ENCODE measurements at regions not wholly inside any gene's neighbourhood (a gene's known extent, or its start where the extent isn't known, plus 50 kb on each side); places are given as distances from the start of the nearest gene placed in this dataset.

- no peak for DNase-seq (ENCODE audit: low read depth in 2 of 2)
Observed at GRCh38 chr2:120953066-120953756, 217.5 kb downstream of the GLI2 start.

- no peak for DNase-seq (ENCODE audit: low read depth in 2 of 2)
Observed at GRCh38 chr2:120953843-120954584, 218.3 kb downstream of the GLI2 start.

DNA sequence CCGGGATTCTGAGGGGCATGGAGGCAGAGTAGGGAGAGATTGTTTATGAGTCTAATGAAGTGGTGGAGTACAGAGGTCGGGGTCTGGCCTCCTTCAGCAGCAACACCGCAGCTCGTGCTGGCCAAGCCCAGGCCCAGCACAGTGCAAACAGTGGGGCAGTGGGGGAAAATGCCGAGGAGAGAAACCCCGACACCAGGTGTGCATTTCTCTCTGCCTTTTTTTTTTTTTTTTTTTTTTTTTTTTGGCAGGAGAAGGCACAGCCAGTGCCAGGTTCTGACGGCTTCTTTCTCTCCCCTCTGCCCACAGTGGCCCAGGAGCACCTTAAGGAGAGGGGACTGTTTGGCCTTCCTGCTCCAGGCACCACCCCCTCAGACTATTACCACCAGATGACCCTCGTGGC, 219.3 kb downstream of the GLI2 start:
- no peak for DNase-seq (ENCODE audit: low read depth in 2 of 2)

DNA sequence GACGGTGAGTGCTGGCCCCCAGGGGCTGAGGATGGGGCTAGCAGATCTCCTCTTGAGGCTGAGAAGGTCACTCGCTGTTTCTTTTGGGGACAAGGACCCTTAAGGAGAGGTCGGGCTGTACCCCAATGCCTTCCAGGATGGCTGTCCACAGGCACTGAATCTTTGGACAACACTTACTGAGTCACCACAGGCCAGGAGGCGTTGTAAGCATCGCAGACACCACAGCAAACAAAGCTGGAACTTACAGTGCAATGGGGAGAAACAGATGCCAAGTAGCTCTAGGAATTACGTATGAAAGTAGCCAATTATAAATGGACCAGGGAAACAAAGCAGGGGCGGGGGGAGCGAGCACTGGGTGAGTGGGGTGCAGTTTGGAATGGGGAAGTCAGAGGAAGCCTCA, 219.8 kb downstream of the GLI2 start:
- DNase-seq (ENCODE audit: low read depth in 2 of 2): no peak

DNA sequence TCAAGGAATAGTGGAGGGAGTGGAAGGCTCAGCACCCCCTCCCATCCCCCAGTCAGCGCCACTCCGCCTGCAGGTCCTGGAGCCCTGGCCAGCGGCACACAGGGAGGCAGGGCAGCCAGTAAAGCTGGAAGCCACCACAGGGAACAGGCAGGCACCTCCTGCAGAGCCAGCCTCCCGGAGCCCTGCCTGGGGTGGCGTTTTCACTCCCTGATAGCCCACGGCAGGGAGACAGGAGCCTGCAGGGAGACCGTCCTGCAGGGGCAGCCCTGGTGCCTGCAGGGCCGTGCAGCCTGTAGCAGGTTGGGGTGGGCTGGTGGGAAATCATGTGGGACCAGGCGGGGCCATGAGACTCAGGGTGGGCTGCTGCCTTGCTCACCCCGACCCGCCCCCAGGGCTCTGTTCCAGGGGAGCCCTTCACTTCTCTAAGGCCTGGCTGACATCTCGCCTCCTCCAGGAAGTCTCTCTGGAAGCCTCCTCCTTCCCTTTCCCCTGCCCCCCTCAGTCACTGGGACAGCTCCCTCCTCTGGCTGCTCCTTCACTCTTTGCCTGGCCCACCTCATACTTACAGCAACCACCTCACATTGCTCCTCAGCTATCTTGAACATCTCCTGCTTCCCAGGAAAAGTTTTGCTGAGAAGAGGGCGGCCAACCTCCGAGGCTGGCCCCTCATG, 221.0 kb downstream of the GLI2 start:
- no peak for DNase-seq (ENCODE audit: low read depth in 2 of 2)

DNA sequence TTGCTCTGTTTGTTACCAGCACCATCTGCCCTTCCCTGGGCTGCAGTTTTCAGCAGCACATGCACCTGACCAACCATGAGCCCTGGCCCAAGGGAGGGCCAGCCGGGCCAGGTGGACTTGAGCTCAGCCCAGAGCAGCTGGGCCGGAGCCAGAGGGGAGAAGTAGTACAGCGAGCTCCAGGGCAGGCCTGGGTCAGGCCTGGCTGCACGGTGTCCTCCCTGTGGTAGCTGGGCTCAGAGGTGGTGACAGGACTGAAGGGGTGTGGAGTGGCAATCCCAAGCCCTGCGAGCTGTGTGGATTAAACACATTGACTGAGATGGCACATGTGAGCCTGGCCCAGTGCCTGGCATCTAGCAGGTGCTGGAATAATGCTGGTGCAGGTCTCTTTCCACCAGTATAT, 222.2 kb downstream of the GLI2 start:
- no peak for DNase-seq (ENCODE audit: low read depth in 2 of 2)

GRCh38 chr2:120958623-120959366, 223.1 kb downstream of the GLI2 start:
- DNase-seq (ENCODE audit: low read depth in 2 of 2): no peak

DNA sequence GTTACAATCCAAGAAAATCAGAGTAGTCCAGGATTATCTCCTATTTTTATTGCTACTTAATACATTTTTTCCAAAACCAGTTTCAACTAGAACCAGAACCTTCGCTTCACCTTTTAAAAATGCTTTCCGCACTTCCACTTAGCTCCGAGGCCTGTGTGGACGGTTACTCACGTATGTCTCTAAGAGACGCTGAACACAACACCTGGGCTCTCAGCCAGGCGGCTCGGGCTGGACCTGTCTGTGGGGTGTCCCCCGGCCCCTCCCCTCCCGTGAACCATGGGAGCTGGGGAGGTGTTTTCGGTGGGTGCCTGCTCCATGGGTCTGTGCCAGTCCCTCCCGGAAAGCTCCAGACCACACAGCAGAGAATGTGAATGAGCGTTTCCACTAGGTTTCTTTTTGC, 223.8 kb downstream of the GLI2 start:
- no peak for DNase-seq (ENCODE audit: low read depth in 2 of 2)

DNA sequence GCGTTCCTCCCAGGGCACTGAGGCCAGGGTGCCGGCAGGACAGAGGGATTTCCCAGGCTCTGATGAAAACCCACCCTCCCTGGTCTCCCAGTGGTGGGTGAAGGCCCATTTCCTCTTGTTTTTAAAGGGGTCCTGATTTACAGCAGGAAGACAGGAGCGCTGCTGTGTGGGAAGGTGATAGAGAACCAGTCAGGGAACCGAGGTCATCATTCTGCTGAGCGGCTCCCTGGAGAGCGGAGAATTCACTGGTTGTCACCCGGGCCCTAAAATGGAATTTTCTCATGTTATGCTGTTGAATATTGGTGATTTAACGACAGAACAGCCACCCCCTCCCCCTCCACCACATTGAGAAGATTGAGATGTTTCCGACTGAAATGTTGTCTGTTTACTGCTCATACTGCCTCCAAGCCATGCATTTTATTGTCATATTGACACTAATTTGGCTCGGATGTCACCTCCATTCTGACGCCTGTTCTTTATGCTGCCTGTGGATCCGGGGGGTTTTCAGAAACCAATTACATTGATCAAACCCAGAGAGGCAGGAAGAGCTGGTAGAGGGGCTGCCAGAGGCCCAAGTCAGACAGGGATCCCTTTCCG, 225.2 kb downstream of the GLI2 start:
- DNase-seq (ENCODE audit: low read depth in 2 of 2): no peak

- no peak for DNase-seq (ENCODE audit: low read depth in 2 of 2)
Observed at GRCh38 chr2:120961396-120961795, 225.7 kb downstream of the GLI2 start.

- no peak for DNase-seq (ENCODE audit: low read depth in 2 of 2)
Observed at GRCh38 chr2:120963997-120964705, 228.5 kb downstream of the GLI2 start.

DNA sequence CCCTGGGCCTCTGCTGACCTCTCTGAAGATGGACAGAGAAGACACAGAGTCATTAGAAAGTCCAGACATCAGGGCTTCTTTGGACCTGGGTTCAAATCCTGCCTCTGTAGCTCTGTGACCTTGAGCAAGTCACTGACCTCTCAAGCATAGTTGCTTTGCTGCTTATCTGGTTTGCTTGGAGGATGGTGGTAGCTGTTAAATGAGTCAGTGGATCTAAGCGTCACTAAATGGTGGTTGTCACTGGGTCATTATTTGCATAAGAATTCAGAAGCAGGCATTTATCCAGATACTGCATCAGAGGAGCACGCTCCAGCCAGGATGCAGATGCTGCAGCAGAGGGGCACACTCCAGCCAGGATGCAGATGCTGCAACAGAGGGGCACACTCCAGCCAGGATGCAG, 229.2 kb downstream of the GLI2 start:
- DNase-seq (ENCODE audit: low read depth in 2 of 2): no peak

DNA sequence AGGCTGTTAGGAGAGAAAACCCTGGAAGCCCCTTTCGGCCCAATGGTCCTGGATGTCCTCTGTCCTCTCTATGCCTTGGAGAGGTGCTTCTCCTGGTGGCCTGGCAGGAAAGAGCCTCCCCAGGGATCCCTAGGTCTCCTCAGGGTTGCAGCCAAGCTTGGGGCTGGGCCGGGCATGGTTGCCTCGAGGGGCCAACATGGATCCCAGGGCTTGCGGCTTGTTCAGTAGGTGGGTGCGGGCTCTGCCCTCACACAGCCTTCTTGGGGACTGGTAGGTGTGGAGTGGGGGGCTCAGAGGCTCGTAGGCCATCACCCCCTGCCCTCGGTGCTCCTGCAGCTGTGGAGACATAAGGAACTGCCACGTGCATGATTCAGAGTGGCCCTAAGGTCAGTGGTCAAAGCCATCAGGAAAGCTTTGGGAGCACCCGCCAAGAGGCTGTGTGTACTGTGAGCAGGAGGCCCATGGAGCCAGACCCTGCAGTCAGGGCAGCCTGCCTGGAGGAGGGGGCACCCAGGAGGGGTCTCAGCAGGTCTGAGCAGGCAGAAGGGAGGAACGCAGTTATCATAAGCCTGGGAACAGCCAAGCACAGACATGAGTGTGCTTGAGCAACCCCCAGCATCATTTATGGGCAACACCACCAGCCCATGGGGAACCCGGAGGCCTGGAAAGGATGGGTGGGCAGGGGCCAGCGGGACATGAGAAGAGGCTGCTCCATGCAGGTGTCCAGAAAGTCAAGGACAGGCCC, 231.0 kb downstream of the GLI2 start:
- DNase-seq (ENCODE audit: low read depth in 2 of 2): no peak

GRCh38 chr2:120968307-120969015, 232.8 kb downstream of the GLI2 start:
- no peak for DNase-seq (ENCODE audit: low read depth in 2 of 2)

- DNase-seq (ENCODE audit: low read depth in 2 of 2): no peak
Observed at GRCh38 chr2:120969613-120970355, 234.1 kb downstream of the GLI2 start.

DNA sequence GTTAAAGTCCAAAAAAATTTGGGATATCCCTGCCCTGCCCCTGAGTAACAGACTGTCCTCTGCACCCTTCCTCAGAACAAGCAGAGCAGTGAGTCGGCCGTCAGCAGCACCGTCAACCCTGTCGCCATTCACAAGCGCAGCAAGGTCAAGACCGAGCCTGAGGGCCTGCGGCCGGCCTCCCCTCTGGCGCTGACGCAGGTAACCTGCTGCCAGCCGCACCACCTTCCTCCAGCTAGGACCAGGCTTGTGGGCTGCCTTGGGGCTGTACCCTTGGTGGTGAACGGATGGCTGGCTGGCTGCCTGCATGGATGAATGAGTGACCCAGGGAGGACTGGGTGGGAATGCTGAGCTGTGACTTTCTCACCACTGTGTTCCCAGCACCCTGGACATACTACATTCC, 236.2 kb downstream of the GLI2 start:
- no peak for DNase-seq (ENCODE audit: low read depth in 2 of 2)

DNA sequence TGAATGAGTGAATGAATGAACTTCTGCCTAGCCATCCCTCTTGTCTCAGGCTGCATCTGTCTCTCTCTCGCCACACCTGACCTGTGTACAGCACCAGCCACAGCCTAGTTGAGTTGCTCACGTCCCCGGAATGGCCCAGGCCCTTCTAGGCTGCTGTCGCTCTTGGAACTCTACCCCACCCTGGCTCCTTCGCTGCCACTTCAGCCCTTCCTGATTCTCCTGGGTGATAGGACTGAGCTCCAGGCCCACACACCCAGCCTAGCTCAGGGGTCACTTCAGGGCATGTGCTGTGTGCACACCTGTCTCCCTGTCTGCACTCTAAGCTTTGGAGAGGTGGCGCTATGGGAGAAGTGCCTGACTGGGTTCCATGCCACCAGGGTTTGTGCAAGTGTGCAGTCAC, 236.6 kb downstream of the GLI2 start:
- DNase-seq (ENCODE audit: low read depth in 2 of 2): no peak

DNA sequence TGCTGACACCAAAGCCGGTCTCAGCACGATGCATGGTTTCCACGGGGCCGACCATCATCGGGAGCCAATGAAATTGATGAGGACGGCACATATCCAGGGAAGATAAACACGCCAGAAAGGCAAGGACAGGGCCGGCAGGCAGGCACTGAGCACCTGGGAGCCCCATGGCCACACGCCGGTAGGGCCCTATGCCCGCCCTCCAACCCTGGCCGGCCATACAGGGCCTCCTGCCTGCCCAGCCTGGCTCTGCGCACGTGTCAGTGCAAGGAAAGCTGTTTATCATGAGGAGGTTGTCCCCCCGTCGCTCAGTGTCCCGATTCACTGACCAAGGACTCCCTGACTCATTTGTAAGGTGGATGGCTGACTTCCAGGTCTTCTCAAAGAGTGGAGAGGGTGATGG, 237.5 kb downstream of the GLI2 start:
- DNase-seq (ENCODE audit: low read depth in 2 of 2): no peak

GRCh38 chr2:120974950-120975349, 239.3 kb downstream of the GLI2 start:
- no peak for DNase-seq (ENCODE audit: low read depth in 2 of 2)
